ENCODE measurements at regions not wholly inside any gene's neighbourhood (a gene's known extent, or its start where the extent isn't known, plus 50 kb on each side); places are given as distances from the start of the nearest gene placed in this dataset.

DNA sequence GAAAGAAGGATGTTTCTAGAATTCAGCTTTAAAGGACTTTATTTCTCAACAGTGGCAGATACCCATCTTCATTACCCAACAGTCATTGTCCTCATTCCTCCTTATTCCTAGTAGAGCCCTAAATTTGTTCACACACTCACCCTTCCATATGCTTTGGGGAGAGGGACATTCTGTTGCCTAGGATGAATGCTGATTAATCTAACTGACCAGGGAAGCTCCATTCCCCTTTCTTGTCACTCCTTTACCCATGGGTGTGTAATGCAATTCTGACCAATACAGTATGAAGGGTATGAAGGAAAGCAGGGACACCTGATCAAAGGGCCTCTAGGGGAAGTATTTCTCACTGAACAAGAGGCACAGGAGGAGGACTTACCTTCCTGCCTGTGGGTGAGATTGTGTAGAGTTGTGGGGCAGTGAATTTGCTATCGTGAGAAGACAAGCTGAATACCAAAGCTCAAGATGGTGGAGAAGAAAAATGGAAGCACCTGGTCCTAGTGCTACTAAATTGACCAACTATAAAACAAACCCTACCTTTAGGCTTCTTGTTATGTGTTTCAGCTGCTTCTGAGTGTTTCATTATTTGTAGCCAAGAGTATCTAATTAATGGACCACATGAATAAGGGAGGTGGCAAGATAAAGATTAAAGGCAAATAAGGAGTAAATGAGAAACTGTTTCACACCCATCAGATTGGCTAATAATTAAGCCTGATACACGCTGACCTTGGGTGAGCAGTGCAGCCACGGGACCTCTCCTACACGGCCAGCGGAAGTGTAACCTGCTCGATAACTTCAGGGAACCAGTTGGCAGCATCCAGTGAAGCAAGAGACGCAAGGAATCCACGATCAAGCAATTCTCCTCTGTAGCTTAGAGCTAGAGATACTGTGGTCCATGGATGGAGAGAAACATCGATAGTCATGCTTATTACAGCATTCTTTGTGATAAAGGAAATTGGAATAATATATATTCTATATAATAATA, 202.3 kb downstream of the MYCN start:
- Histone ChIP-seq H3K4me1 (ENCODE audit: control extremely low read depth in 1 of 4, control insufficient read depth in 4 of 4, insufficient read depth in 4 of 4, low read length in 3 of 4) (no peaks in the 10 kb centered on the region), H3K27ac (ENCODE audit: insufficient read depth in 1 of 2, low read depth in 1 of 2, low read length in 2 of 2, poor library complexity in 1 of 2, severe bottlenecking in 2 of 2) (no peak overlapping the region), H3K9me3 (ENCODE audit: control extremely low read depth in 1 of 5, control insufficient read depth in 4 of 5, insufficient read depth in 2 of 5, low read depth in 1 of 5, low read length in 4 of 5) (no peaks in the 10 kb centered on the region), H3K4me3 (ENCODE audit: control insufficient read depth in 1 of 7, extremely low read depth in 1 of 7, insufficient read depth in 4 of 7, low read depth in 2 of 7, low read length in 6 of 7) (no peak overlapping the region), H3K27me3 (replicated peaks in 2 of 5; ENCODE audit: control insufficient read depth in 4 of 5, insufficient read depth in 5 of 5, low read length in 4 of 5) (no peaks in the 10 kb centered on the region), H3K36me3 (ENCODE audit: control insufficient read depth in 4 of 4, insufficient read depth in 4 of 4, low read length in 3 of 4) (no peaks in the 10 kb centered on the region)
- peak in 2 of 3 donors; percentile 55 to 73 for DNase-seq
- POLR2A ChIA-PET, result interaction anchor here (0.7 kb wide), 2 partner anchors 13 to 17 kb away, joined by 3 read pairs; no protein-coding TSS in a partner anchor
- CTCF ChIA-PET, result interaction anchor here (0.7 kb wide), 1 partner anchor 125 kb away, joined by 3 read pairs; no protein-coding TSS in a partner anchor
- 99% methylated on average over 7 of the region's 9 CpGs for WGBS (ENCODE audit: insufficient coverage)

DNA sequence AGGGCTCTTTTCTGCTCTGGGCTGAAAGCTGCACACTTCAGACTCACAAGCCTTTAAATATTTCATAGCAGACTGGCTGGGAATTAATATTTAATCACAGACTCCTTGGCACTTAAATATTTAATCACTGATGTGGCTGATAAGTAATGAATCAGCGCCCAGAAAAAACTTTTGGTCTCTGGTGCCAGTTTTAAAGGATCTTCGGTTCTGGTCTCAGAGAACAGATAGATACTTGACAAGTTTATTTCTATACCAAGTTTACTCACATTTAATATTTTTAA, 201.2 kb downstream of the MYCN start:
- H3K36me3 ChIP-seq (ENCODE audit: control insufficient read depth in 4 of 4, insufficient read depth in 4 of 4, low read length in 3 of 4), result no peaks in the 10 kb centered on the region
- CTCF ChIA-PET, result no interaction called here
- no peak overlapping the region for H3K27ac ChIP-seq (ENCODE audit: insufficient read depth in 1 of 2, low read depth in 1 of 2, low read length in 2 of 2, poor library complexity in 1 of 2, severe bottlenecking in 2 of 2)
- no peaks in the 10 kb centered on the region for H3K4me1 ChIP-seq (ENCODE audit: control extremely low read depth in 1 of 4, control insufficient read depth in 4 of 4, insufficient read depth in 4 of 4, low read length in 3 of 4)
- WGBS (ENCODE audit: insufficient coverage), result no CpG with 5 or more reads among the region's 2 CpGs
- DNase-seq, result no peak
- POLR2A ChIA-PET, result no interaction called here
- no peaks in the 10 kb centered on the region for H3K27me3 ChIP-seq (replicated peaks in 2 of 5; ENCODE audit: control insufficient read depth in 4 of 5, insufficient read depth in 5 of 5, low read length in 4 of 5)
- H3K9me3 ChIP-seq (ENCODE audit: control extremely low read depth in 1 of 5, control insufficient read depth in 4 of 5, insufficient read depth in 2 of 5, low read depth in 1 of 5, low read length in 4 of 5), result no peaks in the 10 kb centered on the region
- no peak overlapping the region for H3K4me3 ChIP-seq (ENCODE audit: control insufficient read depth in 1 of 7, extremely low read depth in 1 of 7, insufficient read depth in 4 of 7, low read depth in 2 of 7, low read length in 6 of 7)

DNA sequence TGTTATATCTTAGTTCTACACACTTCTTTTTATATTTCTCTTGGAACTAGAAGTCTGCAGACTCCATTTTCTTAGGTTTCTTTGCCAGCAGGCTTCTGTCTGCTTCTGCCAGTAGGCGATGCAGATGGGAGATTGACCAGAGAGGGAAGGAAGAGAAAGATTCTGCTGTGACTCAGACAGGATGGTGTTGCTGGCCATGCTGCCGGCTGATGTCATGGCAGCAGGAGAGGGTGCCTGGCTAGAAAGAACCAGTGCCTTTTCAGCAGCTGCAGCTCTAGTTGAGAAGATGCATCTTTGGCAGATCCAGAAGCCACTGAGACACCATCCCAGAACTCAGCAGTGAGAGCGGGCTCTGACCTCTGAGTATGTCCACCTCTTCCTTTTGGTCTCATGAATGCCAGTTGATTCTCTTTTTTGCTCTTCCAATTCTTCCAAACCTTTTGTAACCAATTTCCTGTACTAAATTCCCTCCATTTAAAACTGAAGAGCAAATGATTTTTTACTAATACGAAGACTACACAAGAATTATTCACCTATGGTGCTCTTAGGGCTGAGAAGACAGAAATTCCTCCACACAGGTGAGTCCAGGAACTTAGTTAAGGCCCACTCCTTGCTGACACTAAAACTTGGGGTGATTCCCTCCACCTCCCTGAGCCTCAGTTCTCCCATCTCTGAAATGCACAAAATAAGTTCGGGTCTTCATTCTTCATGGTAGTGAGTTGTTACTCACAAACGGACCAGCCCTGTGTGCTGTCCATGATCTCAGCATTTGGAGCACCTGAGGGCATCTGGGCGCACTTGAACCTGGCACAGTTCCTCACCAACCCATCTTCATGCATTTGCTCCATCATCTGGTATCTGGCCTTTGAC, 200.7 kb downstream of the MYCN start:
- WGBS (ENCODE audit: insufficient coverage), result 100% methylated on average over 6 of the region's 7 CpGs
- POLR2A ChIA-PET, result no interaction called here
- Histone ChIP-seq H3K27ac (ENCODE audit: insufficient read depth in 1 of 2, low read depth in 1 of 2, low read length in 2 of 2, poor library complexity in 1 of 2, severe bottlenecking in 2 of 2) (no peak overlapping the region), H3K36me3 (ENCODE audit: control insufficient read depth in 4 of 4, insufficient read depth in 4 of 4, low read length in 3 of 4) (no peaks in the 10 kb centered on the region), H3K4me3 (ENCODE audit: control insufficient read depth in 1 of 7, extremely low read depth in 1 of 7, insufficient read depth in 4 of 7, low read depth in 2 of 7, low read length in 6 of 7) (no peak overlapping the region), H3K9me3 (ENCODE audit: control extremely low read depth in 1 of 5, control insufficient read depth in 4 of 5, insufficient read depth in 2 of 5, low read depth in 1 of 5, low read length in 4 of 5) (no peaks in the 10 kb centered on the region), H3K4me1 (ENCODE audit: control extremely low read depth in 1 of 4, control insufficient read depth in 4 of 4, insufficient read depth in 4 of 4, low read length in 3 of 4) (no peaks in the 10 kb centered on the region), H3K27me3 (replicated peaks in 2 of 5; ENCODE audit: control insufficient read depth in 4 of 5, insufficient read depth in 5 of 5, low read length in 4 of 5) (no peaks in the 10 kb centered on the region)
- DNase-seq, result peak in 2 of 3 donors; percentile 20 to 24
- CTCF ChIA-PET, result no interaction called here

DNA sequence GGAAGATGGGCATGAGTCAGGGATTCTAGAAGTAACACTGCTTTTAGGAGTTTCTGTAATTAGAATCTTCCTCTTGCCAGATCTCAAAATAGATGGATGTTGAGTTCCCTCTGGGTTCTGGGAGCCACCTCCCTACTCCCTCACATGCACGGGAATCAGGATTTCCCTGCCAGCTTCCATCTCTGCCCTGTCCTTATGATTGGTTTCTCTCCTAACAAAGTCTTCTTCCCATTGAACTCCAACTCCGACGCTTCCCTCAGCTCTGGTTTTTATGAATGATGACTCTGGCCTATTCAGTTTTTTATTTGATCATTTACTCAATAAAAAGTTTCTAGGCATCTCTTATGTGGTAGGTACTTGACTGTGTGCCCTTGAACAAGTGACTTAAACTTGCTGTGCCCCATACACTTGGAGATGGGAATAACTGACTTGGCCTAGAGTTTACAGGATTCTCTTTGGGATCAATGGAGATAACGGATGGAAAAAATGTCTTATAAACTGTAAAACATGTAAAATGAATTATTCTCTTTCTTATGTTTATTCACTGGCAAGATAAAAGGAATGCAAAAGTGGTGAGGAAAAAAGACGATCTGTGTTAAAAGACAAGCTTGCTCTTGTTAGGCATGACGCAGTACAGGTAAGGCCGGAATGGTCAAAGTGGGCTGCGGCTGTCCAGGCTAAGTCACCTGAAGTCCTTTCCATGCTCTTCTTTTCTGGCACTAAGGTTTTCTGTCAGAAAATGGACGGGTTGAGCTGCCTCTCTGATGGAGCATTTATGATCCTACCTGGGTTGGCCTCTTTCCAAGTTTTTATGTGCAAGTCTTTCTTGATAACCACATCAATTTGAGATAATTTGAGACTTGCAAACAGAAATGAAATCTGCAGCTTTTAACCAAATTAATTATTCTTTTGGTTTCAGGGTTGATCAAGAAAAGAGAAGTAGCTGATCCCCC, 199.6 kb downstream of the MYCN start:
- H3K27ac ChIP-seq (ENCODE audit: insufficient read depth in 1 of 2, low read depth in 1 of 2, low read length in 2 of 2, poor library complexity in 1 of 2, severe bottlenecking in 2 of 2), result no peak overlapping the region
- H3K4me3 ChIP-seq (ENCODE audit: control insufficient read depth in 1 of 7, extremely low read depth in 1 of 7, insufficient read depth in 4 of 7, low read depth in 2 of 7, low read length in 6 of 7), result no peak overlapping the region
- ChIA-PET POLR2A (no interaction called here), CTCF (no interaction called here)
- no peak for DNase-seq
- H3K4me1 ChIP-seq (ENCODE audit: control extremely low read depth in 1 of 4, control insufficient read depth in 4 of 4, insufficient read depth in 4 of 4, low read length in 3 of 4), result no peaks in the 10 kb centered on the region
- WGBS (ENCODE audit: insufficient coverage), result 99% methylated on average over 6 of the region's 9 CpGs
- H3K27me3 ChIP-seq (replicated peaks in 2 of 5; ENCODE audit: control insufficient read depth in 4 of 5, insufficient read depth in 5 of 5, low read length in 4 of 5), result no peaks in the 10 kb centered on the region
- no peaks in the 10 kb centered on the region for H3K36me3 ChIP-seq (ENCODE audit: control insufficient read depth in 4 of 4, insufficient read depth in 4 of 4, low read length in 3 of 4)
- no peaks in the 10 kb centered on the region for H3K9me3 ChIP-seq (ENCODE audit: control extremely low read depth in 1 of 5, control insufficient read depth in 4 of 5, insufficient read depth in 2 of 5, low read depth in 1 of 5, low read length in 4 of 5)

DNA sequence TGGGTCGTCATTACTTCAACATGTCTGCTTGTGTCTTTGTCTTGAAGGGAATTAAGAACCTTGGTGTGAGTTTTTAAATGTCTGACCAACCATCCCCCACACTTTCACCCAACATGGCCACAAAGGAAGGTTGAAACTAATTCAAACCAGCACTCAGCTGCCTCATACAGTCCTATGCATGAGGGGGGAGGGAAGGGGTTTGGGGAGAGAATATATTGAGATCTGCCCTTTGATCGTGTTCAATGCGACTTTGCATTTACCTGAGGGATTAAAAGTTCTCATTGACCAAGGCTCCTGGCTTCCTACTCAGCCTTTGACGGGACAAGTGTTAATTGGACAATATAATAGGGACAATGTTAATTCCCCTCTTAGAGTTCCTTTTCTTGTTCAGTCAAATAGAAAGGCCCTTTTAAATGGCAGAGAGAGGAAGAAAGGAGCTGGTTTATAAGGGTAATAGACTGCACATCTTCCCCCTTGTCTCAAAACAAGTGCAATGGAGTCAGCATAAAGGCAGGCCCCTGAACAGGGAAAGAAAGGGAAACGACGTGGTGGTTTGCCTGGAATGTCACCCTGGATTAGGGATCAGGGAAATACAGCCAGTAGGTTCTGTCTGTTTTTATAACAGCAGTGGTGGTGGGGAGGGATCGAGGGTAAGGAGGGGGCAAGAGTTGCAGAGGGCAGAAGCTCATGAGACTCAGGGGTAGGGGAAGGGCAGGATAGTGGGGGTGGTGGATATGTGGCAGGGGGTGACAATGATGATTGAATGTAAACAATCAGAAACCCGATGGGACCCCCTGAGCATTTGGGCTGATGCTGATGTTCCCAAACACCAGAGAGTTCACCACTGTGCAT, 198.7 kb downstream of the MYCN start:
- Histone ChIP-seq H3K4me1 (ENCODE audit: control extremely low read depth in 1 of 4, control insufficient read depth in 4 of 4, insufficient read depth in 4 of 4, low read length in 3 of 4) (no peaks in the 10 kb centered on the region), H3K27me3 (replicated peaks in 2 of 5; ENCODE audit: control insufficient read depth in 4 of 5, insufficient read depth in 5 of 5, low read length in 4 of 5) (no peaks in the 10 kb centered on the region), H3K27ac (ENCODE audit: insufficient read depth in 1 of 2, low read depth in 1 of 2, low read length in 2 of 2, poor library complexity in 1 of 2, severe bottlenecking in 2 of 2) (no peak overlapping the region), H3K9me3 (ENCODE audit: control extremely low read depth in 1 of 5, control insufficient read depth in 4 of 5, insufficient read depth in 2 of 5, low read depth in 1 of 5, low read length in 4 of 5) (no peaks in the 10 kb centered on the region), H3K36me3 (ENCODE audit: control insufficient read depth in 4 of 4, insufficient read depth in 4 of 4, low read length in 3 of 4) (no peaks in the 10 kb centered on the region), H3K4me3 (ENCODE audit: control insufficient read depth in 1 of 7, extremely low read depth in 1 of 7, insufficient read depth in 4 of 7, low read depth in 2 of 7, low read length in 6 of 7) (no peak overlapping the region)
- ChIA-PET CTCF (no interaction called here), POLR2A (interaction anchor here (0.7 kb wide), 1 partner anchor 320 kb away, joined by 4 read pairs; no protein-coding TSS in a partner anchor)
- WGBS (ENCODE audit: insufficient coverage), result 98% methylated on average over 5 of the region's 8 CpGs
- DNase-seq, result no peak

DNA sequence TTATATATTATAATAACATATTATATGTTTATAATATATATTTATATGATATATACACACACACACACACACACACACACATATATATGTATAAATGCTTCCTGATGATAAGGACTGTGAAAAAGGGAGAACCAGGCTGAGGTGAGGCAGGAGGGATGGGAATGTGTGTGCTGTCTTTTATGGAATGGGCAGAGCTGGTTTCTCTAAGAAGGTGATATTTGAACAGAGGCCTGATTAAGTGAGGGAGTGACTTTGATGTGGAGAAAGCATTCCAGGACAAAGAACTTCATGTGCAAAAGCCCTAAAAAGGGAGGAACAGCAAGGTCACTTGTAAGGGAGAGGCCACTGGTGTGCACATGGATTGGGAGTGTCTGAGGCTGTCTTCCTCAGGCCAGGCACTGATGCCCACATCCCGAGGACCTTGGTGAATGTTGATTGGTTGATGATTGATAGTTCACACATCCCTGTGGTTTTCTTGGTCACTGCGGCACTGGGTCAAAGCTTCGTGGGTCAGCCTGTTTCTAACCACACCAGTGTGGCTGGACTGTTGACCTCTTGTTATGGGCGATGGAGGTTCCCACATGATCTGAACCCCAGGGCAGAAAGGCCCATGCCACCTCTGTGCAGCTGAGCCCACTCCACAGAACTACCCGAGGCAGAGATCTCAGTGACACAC, 196.9 kb downstream of the MYCN start:
- Histone ChIP-seq H3K4me1 (ENCODE audit: control extremely low read depth in 1 of 4, control insufficient read depth in 4 of 4, insufficient read depth in 4 of 4, low read length in 3 of 4) (no peaks in the 10 kb centered on the region), H3K27me3 (replicated peaks in 2 of 5; ENCODE audit: control insufficient read depth in 4 of 5, insufficient read depth in 5 of 5, low read length in 4 of 5) (no peaks in the 10 kb centered on the region), H3K9me3 (ENCODE audit: control extremely low read depth in 1 of 5, control insufficient read depth in 4 of 5, insufficient read depth in 2 of 5, low read depth in 1 of 5, low read length in 4 of 5) (no peaks in the 10 kb centered on the region), H3K36me3 (ENCODE audit: control insufficient read depth in 4 of 4, insufficient read depth in 4 of 4, low read length in 3 of 4) (no peaks in the 10 kb centered on the region), H3K4me3 (ENCODE audit: control insufficient read depth in 1 of 7, extremely low read depth in 1 of 7, insufficient read depth in 4 of 7, low read depth in 2 of 7, low read length in 6 of 7) (no peak overlapping the region), H3K27ac (ENCODE audit: insufficient read depth in 1 of 2, low read depth in 1 of 2, low read length in 2 of 2, poor library complexity in 1 of 2, severe bottlenecking in 2 of 2) (no peak overlapping the region)
- 100% methylated on average over 3 of the region's 5 CpGs for WGBS (ENCODE audit: insufficient coverage)
- ChIA-PET CTCF (no interaction called here), POLR2A (no interaction called here)
- DNase-seq, result no peak

Data from common myeloid progenitor, CD34-positive (primary cell).